ENCODE measurements at regions not wholly inside any gene's neighbourhood (a gene's known extent, or its start where the extent isn't known, plus 50 kb on each side); places are given as distances from the start of the nearest gene placed in this dataset.

DNA sequence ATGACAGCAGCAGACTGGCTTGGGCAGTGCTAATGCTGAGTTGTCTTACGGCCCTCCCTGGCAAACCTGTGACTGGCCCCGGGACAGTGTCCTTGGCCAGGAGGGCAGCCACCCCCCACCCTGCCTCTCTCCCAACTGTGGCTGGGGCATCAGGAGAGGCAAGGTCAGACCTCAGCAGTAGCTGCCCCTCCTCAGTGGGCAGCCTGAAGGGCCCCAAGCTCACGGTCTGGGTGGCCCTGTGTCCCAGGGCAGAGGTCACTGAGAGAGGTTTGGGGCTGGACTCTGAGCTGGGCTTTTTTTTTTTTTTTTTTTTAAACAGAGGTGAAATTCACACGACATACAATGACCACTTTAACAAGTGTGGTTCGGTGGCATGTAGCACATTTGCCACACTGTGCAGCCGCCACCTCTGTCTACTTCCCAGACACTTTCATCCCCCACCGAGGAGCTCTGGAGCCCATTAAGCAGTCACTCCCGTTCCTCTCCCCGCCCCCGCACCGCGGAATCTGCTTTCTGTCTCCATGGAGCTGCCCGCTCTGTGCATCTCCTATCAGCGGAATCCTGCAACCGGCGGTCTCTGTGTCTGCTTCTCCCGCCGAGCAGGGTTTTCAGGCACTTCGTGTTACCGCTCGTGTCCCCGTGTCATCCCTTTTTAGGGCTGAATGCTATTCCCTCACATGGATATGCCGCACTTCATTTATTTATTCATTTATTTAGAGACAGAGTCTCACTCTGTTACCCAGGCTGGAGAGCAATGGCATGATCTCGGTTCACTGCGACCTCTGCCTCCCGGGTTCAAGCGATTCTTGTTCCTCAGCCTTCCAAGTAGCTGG is 67.9 kb upstream of the GATA5 start:
- TF ChIP-seq CTCF (IDR thresholded peaks at IDR 0.05; ENCODE audit: low read length) (no peak), EZH2phosphoT487 (IDR thresholded peaks at IDR 0.05; ENCODE audit: low read length) (no peak)
